ENCODE measurements at regions not wholly inside any gene's neighbourhood (a gene's known extent, or its start where the extent isn't known, plus 50 kb on each side); places are given as distances from the start of the nearest gene placed in this dataset.

GRCh38 chr3:165644331-165644730, 192.9 kb downstream of the BCHE start:
- TF ChIP-seq MAX (CRISPR knock-in tag; IDR thresholded peaks at IDR 0.05) = no peak
- TF ChIP-seq, protein P1, sequence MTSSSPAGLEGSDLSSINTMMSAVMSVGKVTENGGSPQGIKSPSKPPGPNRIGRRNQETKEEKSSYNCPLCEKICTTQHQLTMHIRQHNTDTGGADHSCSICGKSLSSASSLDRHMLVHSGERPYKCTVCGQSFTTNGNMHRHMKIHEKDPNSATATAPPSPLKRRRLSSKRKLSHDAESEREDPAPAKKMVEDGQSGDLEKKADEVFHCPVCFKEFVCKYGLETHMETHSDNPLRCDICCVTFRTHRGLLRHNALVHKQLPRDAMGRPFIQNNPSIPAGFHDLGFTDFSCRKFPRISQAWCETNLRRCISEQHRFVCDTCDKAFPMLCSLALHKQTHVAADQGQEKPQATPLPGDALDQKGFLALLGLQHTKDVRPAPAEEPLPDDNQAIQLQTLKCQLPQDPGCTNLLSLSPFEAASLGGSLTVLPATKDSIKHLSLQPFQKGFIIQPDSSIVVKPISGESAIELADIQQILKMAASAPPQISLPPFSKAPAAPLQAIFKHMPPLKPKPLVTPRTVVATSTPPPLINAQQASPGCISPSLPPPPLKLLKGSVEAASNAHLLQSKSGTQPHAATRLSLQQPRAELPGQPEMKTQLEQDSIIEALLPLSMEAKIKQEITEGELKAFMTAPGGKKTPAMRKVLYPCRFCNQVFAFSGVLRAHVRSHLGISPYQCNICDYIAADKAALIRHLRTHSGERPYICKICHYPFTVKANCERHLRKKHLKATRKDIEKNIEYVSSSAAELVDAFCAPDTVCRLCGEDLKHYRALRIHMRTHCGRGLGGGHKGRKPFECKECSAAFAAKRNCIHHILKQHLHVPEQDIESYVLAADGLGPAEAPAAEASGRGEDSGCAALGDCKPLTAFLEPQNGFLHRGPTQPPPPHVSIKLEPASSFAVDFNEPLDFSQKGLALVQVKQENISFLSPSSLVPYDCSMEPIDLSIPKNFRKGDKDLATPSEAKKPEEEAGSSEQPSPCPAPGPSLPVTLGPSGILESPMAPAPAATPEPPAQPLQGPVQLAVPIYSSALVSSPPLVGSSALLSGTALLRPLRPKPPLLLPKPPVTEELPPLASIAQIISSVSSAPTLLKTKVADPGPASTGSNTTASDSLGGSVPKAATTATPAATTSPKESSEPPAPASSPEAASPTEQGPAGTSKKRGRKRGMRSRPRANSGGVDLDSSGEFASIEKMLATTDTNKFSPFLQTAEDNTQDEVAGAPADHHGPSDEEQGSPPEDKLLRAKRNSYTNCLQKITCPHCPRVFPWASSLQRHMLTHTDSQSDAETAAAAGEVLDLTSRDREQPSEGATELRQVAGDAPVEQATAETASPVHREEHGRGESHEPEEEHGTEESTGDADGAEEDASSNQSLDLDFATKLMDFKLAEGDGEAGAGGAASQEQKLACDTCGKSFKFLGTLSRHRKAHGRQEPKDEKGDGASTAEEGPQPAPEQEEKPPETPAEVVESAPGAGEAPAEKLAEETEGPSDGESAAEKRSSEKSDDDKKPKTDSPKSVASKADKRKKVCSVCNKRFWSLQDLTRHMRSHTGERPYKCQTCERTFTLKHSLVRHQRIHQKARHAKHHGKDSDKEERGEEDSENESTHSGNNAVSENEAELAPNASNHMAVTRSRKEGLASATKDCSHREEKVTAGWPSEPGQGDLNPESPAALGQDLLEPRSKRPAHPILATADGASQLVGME (CRISPR knock-in tag; IDR thresholded peaks at IDR 0.05) = no peak
- TF ChIP-seq MXI1 (IDR thresholded peaks at IDR 0.05; ENCODE audit: low read depth, low read length) = no peak
- TF ChIP-seq CTCF (IDR thresholded peaks at IDR 0.05 in 2 of 3, conservative IDR thresholded peaks at IDR 0.05 in 1 of 3; ENCODE audit: insufficient read depth in 2 of 3, low read depth in 1 of 3, low read length in 3 of 3) = no peak
- TF ChIP-seq EZH2 (IDR thresholded peaks at IDR 0.05; ENCODE audit: borderline replicate concordance, low read depth, low read length) = no peak
- TF ChIP-seq SNRNP70 (optimal IDR thresholded peaks at IDR 0.05; ENCODE audit: low read depth, low read length) = no peak
- no peak for TF ChIP-seq TAF7 (tag; IDR thresholded peaks at IDR 0.05)
- TF ChIP-seq, protein P2, sequence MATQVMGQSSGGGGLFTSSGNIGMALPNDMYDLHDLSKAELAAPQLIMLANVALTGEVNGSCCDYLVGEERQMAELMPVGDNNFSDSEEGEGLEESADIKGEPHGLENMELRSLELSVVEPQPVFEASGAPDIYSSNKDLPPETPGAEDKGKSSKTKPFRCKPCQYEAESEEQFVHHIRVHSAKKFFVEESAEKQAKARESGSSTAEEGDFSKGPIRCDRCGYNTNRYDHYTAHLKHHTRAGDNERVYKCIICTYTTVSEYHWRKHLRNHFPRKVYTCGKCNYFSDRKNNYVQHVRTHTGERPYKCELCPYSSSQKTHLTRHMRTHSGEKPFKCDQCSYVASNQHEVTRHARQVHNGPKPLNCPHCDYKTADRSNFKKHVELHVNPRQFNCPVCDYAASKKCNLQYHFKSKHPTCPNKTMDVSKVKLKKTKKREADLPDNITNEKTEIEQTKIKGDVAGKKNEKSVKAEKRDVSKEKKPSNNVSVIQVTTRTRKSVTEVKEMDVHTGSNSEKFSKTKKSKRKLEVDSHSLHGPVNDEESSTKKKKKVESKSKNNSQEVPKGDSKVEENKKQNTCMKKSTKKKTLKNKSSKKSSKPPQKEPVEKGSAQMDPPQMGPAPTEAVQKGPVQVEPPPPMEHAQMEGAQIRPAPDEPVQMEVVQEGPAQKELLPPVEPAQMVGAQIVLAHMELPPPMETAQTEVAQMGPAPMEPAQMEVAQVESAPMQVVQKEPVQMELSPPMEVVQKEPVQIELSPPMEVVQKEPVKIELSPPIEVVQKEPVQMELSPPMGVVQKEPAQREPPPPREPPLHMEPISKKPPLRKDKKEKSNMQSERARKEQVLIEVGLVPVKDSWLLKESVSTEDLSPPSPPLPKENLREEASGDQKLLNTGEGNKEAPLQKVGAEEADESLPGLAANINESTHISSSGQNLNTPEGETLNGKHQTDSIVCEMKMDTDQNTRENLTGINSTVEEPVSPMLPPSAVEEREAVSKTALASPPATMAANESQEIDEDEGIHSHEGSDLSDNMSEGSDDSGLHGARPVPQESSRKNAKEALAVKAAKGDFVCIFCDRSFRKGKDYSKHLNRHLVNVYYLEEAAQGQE (IDR thresholded peaks at IDR 0.05; ENCODE audit: borderline replicate concordance) = no peak
- TF ChIP-seq, protein P2 (CRISPR knock-in tag; IDR thresholded peaks at IDR 0.05; ENCODE audit: low read depth) = no peak
- TF ChIP-seq KLF6 (CRISPR knock-in tag; IDR thresholded peaks at IDR 0.05; ENCODE audit: borderline replicate concordance) = no peak
